OCI-LY3 (cell line): ENCODE measurements at regions not wholly inside any gene's neighbourhood (a gene's known extent, or its start where the extent isn't known, plus 50 kb on each side); places are given as distances from the start of the nearest gene placed in this dataset.
A peak's percentile ranks its signal among the peaks of the same experiment; 100 is the strongest.

ENCODE experiments used
- H2AFZ ChIP-seq: fragments of 200-600, 300-600 bp; shearing (Covaris generic); 2 replicates; pipeline ENCODE4 v1.6.0; 2014; ENCODE audit warnings: antibody characterized with exemption, low read depth, low read length
- H3K27ac ChIP-seq: fragments of 200-600, 300-600 bp; sonication (generic); 2 replicates; pipeline ENCODE4 v1.5.1; 2014; ENCODE audit warnings: mild to moderate bottlenecking, low read length, moderate library complexity, mixed read lengths
- H3K27me3 ChIP-seq: fragments of 200-600, 300-600 bp; sonication (generic); 2 replicates; pipeline ENCODE4 v1.6.1; 2014; ENCODE audit warnings: low read depth, low read length, mixed read lengths
- H3K36me3 ChIP-seq: fragments of 200-600, 300-600 bp; sonication (generic); replicated peaks from 2 replicates; pipeline ENCODE3; 2014; ENCODE audit warnings: low read depth, low read length, mixed read lengths
- H3K4me1 ChIP-seq: fragments of 300-600, 200-600 bp; sonication (generic); 2 replicates; pipeline ENCODE4 v1.6.1; 2014; ENCODE audit warnings: low read length, mixed read lengths
- H3K4me2 ChIP-seq: fragments of 200-600, 300-600 bp; sonication (generic); 2 replicates; pipeline ENCODE4 v1.6.1; 2014; ENCODE audit warnings: low read length, mixed read lengths
- H3K4me3 ChIP-seq: fragments of 300-600, 200-600 bp; sonication (generic); 2 replicates; pipeline ENCODE4 v1.5.1; 2014; ENCODE audit warnings: antibody characterized with exemption, mild to moderate bottlenecking, low read length, moderate library complexity
- H3K79me2 ChIP-seq: fragments of 300-600, 200-600 bp; shearing (Covaris generic); 2 replicates; pipeline ENCODE4 v1.6.1; 2014; ENCODE audit warnings: mild to moderate bottlenecking, low read length, mixed read lengths
- H3K9ac ChIP-seq: fragments of 300-600, 200-600 bp; shearing (Covaris generic); 2 replicates; pipeline ENCODE4 v1.6.0; 2014; ENCODE audit warnings: mild to moderate bottlenecking, low read length, moderate library complexity
- H3K9me3 ChIP-seq: fragments of 200-600, 300-600 bp; shearing (Covaris generic); 2 replicates; pipeline ENCODE4 v1.6.1; 2014; ENCODE audit warnings: low read length, mixed read lengths; ENCODE audit not compliant: insufficient read depth
- H4K20me1 ChIP-seq: fragments of 200-600, 300-600 bp; sonication (generic); 2 replicates; pipeline ENCODE4 v1.6.1; 2016; ENCODE audit warnings: low read length, mixed read lengths; ENCODE audit not compliant: insufficient read depth
- CTCF ChIP-seq: fragments of 200-600, 300-600 bp; sonication (generic); IDR thresholded peaks from 2 replicates; pipeline ENCODE4 v1.5.1; 2014; ENCODE audit warnings: antibody characterized with exemption, low read length, low read depth
- EZH2phosphoT487 ChIP-seq: fragments of 200-600 bp; shearing (Covaris generic); IDR thresholded peaks from 2 replicates; pipeline ENCODE4 v1.6.1; 2018; ENCODE audit warnings: antibody characterized with exemption, mixed run types, low read depth

DNA sequence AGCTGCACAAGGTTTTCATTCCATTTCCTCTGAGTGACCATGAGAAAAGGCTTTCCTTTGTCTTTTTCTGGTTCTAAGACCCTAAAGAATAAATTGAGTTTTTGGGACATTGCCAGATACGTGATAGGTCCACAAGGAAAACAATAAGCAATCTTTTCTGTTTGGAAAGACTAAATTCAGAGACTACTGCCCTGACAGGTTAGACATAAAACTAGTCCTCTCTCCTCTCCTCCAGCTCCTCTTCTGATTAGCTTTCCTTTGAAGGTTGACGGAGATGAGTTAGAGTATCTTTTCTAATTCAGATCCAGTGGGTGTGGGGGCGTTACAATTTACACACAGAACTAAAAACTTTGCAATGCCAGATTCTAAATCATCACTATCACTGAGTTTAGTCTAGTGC, 57.8 kb upstream of the C1orf53 start:
- Histone ChIP-seq H2AFZ (no peak overlapping the region), H3K9ac (no peak overlapping the region), H3K9me3 (no peaks in the 10 kb centered on the region), H4K20me1 (no peaks in the 10 kb centered on the region), H3K4me1 (peaks cover 33% of the 10 kb centered on the region), H3K27ac (no peak overlapping the region), H3K36me3 (no peaks in the 10 kb centered on the region), H3K4me3 (no peak overlapping the region), H3K4me2 (no peak overlapping the region), H3K27me3 (no peaks in the 10 kb centered on the region), H3K79me2 (no peaks in the 10 kb centered on the region)
- TF ChIP-seq CTCF (no peak), EZH2phosphoT487 (no peak)

DNA sequence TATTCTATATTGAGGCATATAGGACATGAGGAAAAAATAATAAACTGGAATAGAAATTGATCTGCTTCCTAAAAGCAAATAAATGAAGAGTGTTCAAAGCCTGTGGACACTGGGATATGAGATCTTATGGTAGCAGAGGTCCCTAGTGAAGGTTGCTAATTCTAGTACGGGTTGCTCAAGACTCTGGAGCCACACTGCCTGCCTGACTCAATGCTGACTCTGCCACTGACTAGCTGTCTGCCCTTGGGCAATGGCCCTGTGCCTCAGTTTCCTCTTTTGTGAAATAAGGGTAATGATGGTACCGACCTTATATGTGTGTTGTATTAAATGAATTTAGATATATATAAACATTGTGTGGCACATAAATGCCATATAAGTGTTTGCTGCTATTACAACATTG, 59.0 kb upstream of the C1orf53 start:
- Histone ChIP-seq H3K27me3 (no peaks in the 10 kb centered on the region), H3K4me2 (no peak overlapping the region)

GRCh38 chr1:197842646-197843045, 59.8 kb upstream of the C1orf53 start:
- Histone ChIP-seq H2AFZ (no peak overlapping the region), H3K4me2 (peak overlapping the region; percentile 60), H3K27ac (peak overlapping the region; percentile 46), H3K4me1 (peaks cover 50% of the 10 kb centered on the region), H3K36me3 (no peaks in the 10 kb centered on the region), H3K27me3 (no peaks in the 10 kb centered on the region), H3K4me3 (peak overlapping the region; percentile 20), H3K79me2 (no peaks in the 10 kb centered on the region), H4K20me1 (no peaks in the 10 kb centered on the region), H3K9ac (peak overlapping the region; percentile 26), H3K9me3 (no peaks in the 10 kb centered on the region)
- TF ChIP-seq EZH2phosphoT487: no peak
- TF ChIP-seq CTCF: no peak

More for the DNA sequence above, 59.0 kb upstream of the C1orf53 start:
- Histone ChIP-seq H3K27ac (no peak overlapping the region), H3K4me1 (peaks cover 45% of the 10 kb centered on the region), H2AFZ (no peak overlapping the region), H3K4me3 (no peak overlapping the region), H3K79me2 (no peaks in the 10 kb centered on the region), H3K9me3 (no peaks in the 10 kb centered on the region), H3K9ac (no peak overlapping the region), H3K36me3 (no peaks in the 10 kb centered on the region), H4K20me1 (no peaks in the 10 kb centered on the region)
- TF ChIP-seq EZH2phosphoT487: no peak
- no peak for TF ChIP-seq CTCF

- peak overlapping the region; percentile 20 for H3K4me3 ChIP-seq
- no peaks in the 10 kb centered on the region for H3K79me2 ChIP-seq
- no peaks in the 10 kb centered on the region for H3K27me3 ChIP-seq
- H3K36me3 ChIP-seq: no peaks in the 10 kb centered on the region
- peak overlapping the region; percentile 60 for H3K4me2 ChIP-seq
- H3K9ac ChIP-seq: peak overlapping the region; percentile 26
- TF ChIP-seq CTCF: no peak
- TF ChIP-seq EZH2phosphoT487: no peak
- no peaks in the 10 kb centered on the region for H4K20me1 ChIP-seq
- peak overlapping the region; percentile 46 for H3K27ac ChIP-seq
- H2AFZ ChIP-seq: peak overlapping the region; percentile 18; the same call in 1 of the 2 replicates
- H3K9me3 ChIP-seq: no peaks in the 10 kb centered on the region
- peaks cover 52% of the 10 kb centered on the region for H3K4me1 ChIP-seq
Measured at GRCh38 chr1:197841883-197842553, 60.4 kb upstream of the C1orf53 start.
